PFSK-1 (cell line): ENCODE measurements at regions not wholly inside any gene's neighbourhood (a gene's known extent, or its start where the extent isn't known, plus 50 kb on each side); places are given as distances from the start of the nearest gene placed in this dataset.

Experiments used
- FOXP2 ChIP-seq: optimal IDR thresholded peaks from 2 replicates; pipeline ENCODE3; 2011; ENCODE audit warnings: borderline replicate concordance, control low read depth, inconsistent platforms; ENCODE audit not compliant: insufficient read depth; ENCODE audit errors: extremely low read length, extremely low read depth
- POLR2AphosphoS5 ChIP-seq: IDR thresholded peaks from 2 replicates; pipeline ENCODE4 v1.6.1; 2012; ENCODE audit warnings: low read depth, mild to moderate bottlenecking, control low read depth, low read length, moderate library complexity
- REST ChIP-seq, 2 experiments: IDR thresholded peaks; 2 replicates each; pipeline versions ENCODE4 v1.6.1 to v1.8.0; 2011 to 2012; ENCODE audit warnings: low read depth in 2 of 2, low read length in 2 of 2, control low read depth in 1 of 2, inconsistent platforms in 1 of 2, mild to moderate bottlenecking in 1 of 2, moderate library complexity in 1 of 2; ENCODE audit not compliant: insufficient read depth in 1 of 2
- SIN3A ChIP-seq: IDR thresholded peaks from 2 replicates; pipeline ENCODE4 v1.6.1; 2012; ENCODE audit warnings: mild to moderate bottlenecking, low read length, moderate library complexity, borderline replicate concordance; ENCODE audit not compliant: insufficient read depth
- TAF1 ChIP-seq: IDR thresholded peaks from 2 replicates; pipeline ENCODE4 v1.6.1; 2012; ENCODE audit warnings: low read length, control low read depth, borderline replicate concordance; ENCODE audit not compliant: insufficient read depth

- TF ChIP-seq REST (IDR thresholded peaks at IDR 0.05; ENCODE audit: insufficient read depth in 1 of 2, low read depth in 2 of 2, low read length in 2 of 2) (no peak), TAF1 (no peak), SIN3A (no peak), FOXP2 (no peak), POLR2AphosphoS5 (no peak)
Measured at GRCh38 chr12:128098730-128099129, 168.2 kb upstream of the TMEM132C start.

GRCh38 chr12:128103152-128103551, 163.8 kb upstream of the TMEM132C start:
- TF ChIP-seq TAF1 (no peak), FOXP2 (no peak), REST (IDR thresholded peaks at IDR 0.05; ENCODE audit: insufficient read depth in 1 of 2, low read depth in 2 of 2, low read length in 2 of 2) (no peak), POLR2AphosphoS5 (no peak), SIN3A (no peak)

GRCh38 chr12:128109236-128109635, 157.7 kb upstream of the TMEM132C start:
- no peak for TF ChIP-seq POLR2AphosphoS5
- TF ChIP-seq SIN3A = no peak
- TF ChIP-seq TAF1 = no peak
- no peak for TF ChIP-seq FOXP2
- TF ChIP-seq REST (IDR thresholded peaks at IDR 0.05; ENCODE audit: insufficient read depth in 1 of 2, low read depth in 2 of 2, low read length in 2 of 2) = no peak

- no peak for TF ChIP-seq REST (IDR thresholded peaks at IDR 0.05; ENCODE audit: insufficient read depth in 1 of 2, low read depth in 2 of 2, low read length in 2 of 2)
- no peak for TF ChIP-seq SIN3A
- TF ChIP-seq TAF1 = no peak
- TF ChIP-seq POLR2AphosphoS5 = no peak
- no peak for TF ChIP-seq FOXP2
Measured at GRCh38 chr12:128109636-128110035, 157.3 kb upstream of the TMEM132C start.

- TF ChIP-seq SIN3A (no peak), TAF1 (no peak), FOXP2 (no peak), REST (IDR thresholded peaks at IDR 0.05; ENCODE audit: insufficient read depth in 1 of 2, low read depth in 2 of 2, low read length in 2 of 2) (no peak), POLR2AphosphoS5 (no peak)
Measured at GRCh38 chr12:128111333-128111732, 155.6 kb upstream of the TMEM132C start.
